ENCODE measurements at regions not wholly inside any gene's neighbourhood (a gene's known extent, or its start where the extent isn't known, plus 50 kb on each side); places are given as distances from the start of the nearest gene placed in this dataset.

DNA sequence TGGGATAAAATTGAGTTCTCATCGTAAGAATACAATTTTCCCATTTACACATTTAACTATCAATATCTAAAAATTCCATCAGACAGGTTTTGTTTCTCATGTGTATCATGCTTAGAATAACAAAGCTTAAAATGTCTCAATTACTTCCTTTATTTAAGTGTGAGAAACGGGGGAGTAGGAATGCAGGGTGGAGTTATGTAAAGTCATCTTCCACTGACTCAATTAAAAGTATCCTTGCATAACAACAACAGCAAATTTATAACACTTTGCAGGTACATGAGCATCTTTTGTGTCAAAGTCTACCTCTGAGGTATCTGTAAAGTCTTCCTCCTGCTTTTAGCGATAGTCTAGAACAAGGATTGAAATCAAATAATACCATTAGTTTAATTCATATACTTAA is 327.1 kb downstream of the EPHA4 start:
- Histone ChIP-seq H3K4me3 (ENCODE audit: low read length, poor library complexity, severe bottlenecking) (no peak overlapping the region), H4K20me1 (ENCODE audit: insufficient read depth, low read length, poor library complexity, severe bottlenecking) (no peaks in the 10 kb centered on the region), H3K4me2 (ENCODE audit: low read depth, low read length, poor library complexity, severe bottlenecking) (no peak overlapping the region), H3F3A (ENCODE audit: low read depth) (no peaks in the 10 kb centered on the region), H3K4me1 (ENCODE audit: insufficient read depth, low read length, poor library complexity, severe bottlenecking) (no peaks in the 10 kb centered on the region), H3K79me2 (ENCODE audit: insufficient read depth, low read length) (no peaks in the 10 kb centered on the region), H2AFZ (ENCODE audit: low read length) (no peak overlapping the region), H3K27me3 (ENCODE audit: insufficient read depth, low read length, poor library complexity, severe bottlenecking) (no peaks in the 10 kb centered on the region), H3K9me2 (replicated peaks; ENCODE audit: low read depth, low read length) (no peaks in the 10 kb centered on the region), H3K9ac (ENCODE audit: low read depth, low read length, poor library complexity, severe bottlenecking) (no peak overlapping the region), H3K36me3 (ENCODE audit: insufficient read depth, low read length) (no peaks in the 10 kb centered on the region), H3K9me3 (ENCODE audit: insufficient read depth, low read depth, low read length) (no peaks in the 10 kb centered on the region)
- TF ChIP-seq CTCF (conservative IDR thresholded peaks at IDR 0.05; ENCODE audit: low read length): no peak
- TF ChIP-seq EZH2phosphoT487 (IDR thresholded peaks at IDR 0.05; ENCODE audit: borderline replicate concordance): no peak

DNA sequence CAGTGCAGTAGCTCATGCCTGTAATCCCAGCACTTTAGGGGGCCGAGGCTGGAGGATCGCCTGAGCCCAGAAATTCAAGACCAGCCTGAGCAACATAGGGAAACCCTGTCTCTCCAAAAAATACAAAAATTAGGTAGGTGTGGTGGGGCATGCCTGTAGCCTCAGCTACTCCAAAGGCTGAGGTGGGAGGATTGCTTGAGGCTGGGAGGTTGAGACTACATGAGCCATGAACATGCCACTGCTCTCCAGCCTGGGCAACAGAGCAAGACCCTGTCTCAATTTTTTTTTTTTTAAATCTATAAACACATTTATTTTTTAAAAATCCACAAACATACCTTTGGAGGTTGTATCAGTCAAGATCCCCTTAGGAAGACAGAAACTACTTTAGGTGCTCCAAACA is 326.3 kb downstream of the EPHA4 start:
- Histone ChIP-seq H3K4me1 (ENCODE audit: insufficient read depth, low read length, poor library complexity, severe bottlenecking) (no peaks in the 10 kb centered on the region), H3F3A (ENCODE audit: low read depth) (no peaks in the 10 kb centered on the region), H3K4me3 (ENCODE audit: low read length, poor library complexity, severe bottlenecking) (no peak overlapping the region), H3K9me3 (ENCODE audit: insufficient read depth, low read depth, low read length) (no peaks in the 10 kb centered on the region), H3K27me3 (ENCODE audit: insufficient read depth, low read length, poor library complexity, severe bottlenecking) (no peaks in the 10 kb centered on the region), H2AFZ (ENCODE audit: low read length) (no peak overlapping the region), H3K36me3 (ENCODE audit: insufficient read depth, low read length) (no peaks in the 10 kb centered on the region), H3K4me2 (ENCODE audit: low read depth, low read length, poor library complexity, severe bottlenecking) (no peak overlapping the region), H4K20me1 (ENCODE audit: insufficient read depth, low read length, poor library complexity, severe bottlenecking) (no peaks in the 10 kb centered on the region), H3K9me2 (replicated peaks; ENCODE audit: low read depth, low read length) (no peaks in the 10 kb centered on the region), H3K9ac (ENCODE audit: low read depth, low read length, poor library complexity, severe bottlenecking) (no peak overlapping the region), H3K79me2 (ENCODE audit: insufficient read depth, low read length) (no peaks in the 10 kb centered on the region)
- TF ChIP-seq CTCF (conservative IDR thresholded peaks at IDR 0.05; ENCODE audit: low read length): no peak
- TF ChIP-seq EZH2phosphoT487 (IDR thresholded peaks at IDR 0.05; ENCODE audit: borderline replicate concordance): no peak

GRCh38 chr2:221254299-221254698 is 317.8 kb downstream of the EPHA4 start:
- Histone ChIP-seq H2AFZ (ENCODE audit: low read length) (no peak overlapping the region), H3K27me3 (ENCODE audit: insufficient read depth, low read length, poor library complexity, severe bottlenecking) (no peaks in the 10 kb centered on the region), H3K4me1 (ENCODE audit: insufficient read depth, low read length, poor library complexity, severe bottlenecking) (no peaks in the 10 kb centered on the region), H3K4me2 (ENCODE audit: low read depth, low read length, poor library complexity, severe bottlenecking) (no peak overlapping the region), H3K79me2 (ENCODE audit: insufficient read depth, low read length) (no peaks in the 10 kb centered on the region), H3K4me3 (ENCODE audit: low read length, poor library complexity, severe bottlenecking) (no peak overlapping the region), H3K36me3 (ENCODE audit: insufficient read depth, low read length) (no peaks in the 10 kb centered on the region), H3K9me3 (ENCODE audit: insufficient read depth, low read depth, low read length) (no peaks in the 10 kb centered on the region), H3K9ac (ENCODE audit: low read depth, low read length, poor library complexity, severe bottlenecking) (no peak overlapping the region), H4K20me1 (ENCODE audit: insufficient read depth, low read length, poor library complexity, severe bottlenecking) (no peaks in the 10 kb centered on the region), H3K9me2 (replicated peaks; ENCODE audit: low read depth, low read length) (no peaks in the 10 kb centered on the region), H3F3A (ENCODE audit: low read depth) (no peaks in the 10 kb centered on the region)
- no peak for TF ChIP-seq CTCF (conservative IDR thresholded peaks at IDR 0.05; ENCODE audit: low read length)
- TF ChIP-seq EZH2phosphoT487 (IDR thresholded peaks at IDR 0.05; ENCODE audit: borderline replicate concordance): no peak

Data from Loucy (cell line).